Thyroid gland (tissue), 4 donors: ENCODE measurements at regions not wholly inside any gene's neighbourhood (a gene's known extent, or its start where the extent isn't known, plus 50 kb on each side); places are given as distances from the start of the nearest gene placed in this dataset.

Source experiments
- CTCF ChIP-seq, 6 experiments: fragments of 200-600 bp in 3 of 6; fragments of 450-650 bp in 3 of 6; sonication (generic) in 3 of 6; IDR thresholded peaks; one replicate each; pipeline ENCODE4 v1.5.1; 2016 to 2019; ENCODE audit warnings: antibody characterized with exemption in 6 of 6, mild to moderate bottlenecking in 2 of 6, inconsistent platforms in 1 of 6, moderate library complexity in 1 of 6
- POLR2A ChIP-seq, 2 donors: fragments of 450-650 bp; IDR thresholded peaks; one replicate each; pipeline ENCODE4 v1.6.1; 2017; ENCODE audit warnings: antibody characterized with exemption in 2 of 2, mild to moderate bottlenecking in 2 of 2, moderate library complexity in 1 of 2

GRCh38 chr15:92288755-92289154 lies 104.9 kb upstream of the ST8SIA2 start:
- TF ChIP-seq POLR2A (IDR thresholded peaks at IDR 0.05): no peak
- TF ChIP-seq CTCF (IDR thresholded peaks at IDR 0.05): no peak
